22Rv1 (cell line): ENCODE measurements at regions not wholly inside any gene's neighbourhood (a gene's known extent, or its start where the extent isn't known, plus 50 kb on each side); places are given as distances from the start of the nearest gene placed in this dataset.
"Not testable (repeated sequence)": the region's sequence is repeated elsewhere in the genome, so short reads cannot be mapped to it uniquely, and the experiment has no call there.

Experiments
- CTCF ChIP-seq: fragments of 450-650 bp; IDR thresholded peaks from 2 replicates; pipeline ENCODE4 v1.5.1; 2017; ENCODE audit warnings: mild to moderate bottlenecking
- ZFX ChIP-seq: fragments of 450-650 bp; IDR thresholded peaks from 2 replicates; pipeline ENCODE4 v1.6.1; 2017; ENCODE audit warnings: antibody characterized with exemption, borderline replicate concordance

- TF ChIP-seq CTCF, ZFX: not testable (repeated sequence)
Measured at GRCh38 chr7:39793026-39793425, 157.0 kb upstream of the CDK13 start.
